ENCODE measurements at regions not wholly inside any gene's neighbourhood (a gene's known extent, or its start where the extent isn't known, plus 50 kb on each side); places are given as distances from the start of the nearest gene placed in this dataset.
"Not testable (repeated sequence)": the region's sequence is repeated elsewhere in the genome, so short reads cannot be mapped to it uniquely, and the experiment has no call there.

GRCh38 chr11:71723991-71724390 is 109.0 kb upstream of the DEFB108B start:
- DNase-seq: not testable (repeated sequence)

GRCh38 chr11:71730748-71731147 is 102.3 kb upstream of the DEFB108B start:
- not testable (repeated sequence) for DNase-seq

GRCh38 chr11:71734368-71734767 is 98.6 kb upstream of the DEFB108B start:
- not testable (repeated sequence) for DNase-seq

- not testable (repeated sequence) for DNase-seq
Measured at GRCh38 chr11:71738317-71738716, 94.7 kb upstream of the DEFB108B start.

- not testable (repeated sequence) for DNase-seq
Measured at GRCh38 chr11:71743385-71743784, 89.6 kb upstream of the DEFB108B start.

- DNase-seq: not testable (repeated sequence)
Measured at GRCh38 chr11:71745656-71746055, 87.3 kb upstream of the DEFB108B start.

- not testable (repeated sequence) for DNase-seq
Measured at GRCh38 chr11:71746263-71746662, 86.7 kb upstream of the DEFB108B start.

- not testable (repeated sequence) for DNase-seq
Measured at GRCh38 chr11:71748965-71749620, 83.9 kb upstream of the DEFB108B start.

GRCh38 chr11:71750908-71751307 is 82.1 kb upstream of the DEFB108B start:
- DNase-seq: not testable (repeated sequence)

GRCh38 chr11:71764695-71765491 is 68.1 kb upstream of the DEFB108B start:
- not testable (repeated sequence) for DNase-seq

GRCh38 chr11:71767016-71767415 is 66.0 kb upstream of the DEFB108B start:
- DNase-seq: not testable (repeated sequence)

- not testable (repeated sequence) for DNase-seq
Measured at GRCh38 chr11:71772193-71772592, 60.8 kb upstream of the DEFB108B start.

- no peak for DNase-seq
Measured at GRCh38 chr11:71774603-71775222, 58.3 kb upstream of the DEFB108B start.

- DNase-seq: not testable (repeated sequence)
Measured at GRCh38 chr11:71780116-71780515, 52.9 kb upstream of the DEFB108B start.

- DNase-seq: not testable (repeated sequence)
Measured at GRCh38 chr11:71780771-71781170, 52.2 kb upstream of the DEFB108B start.

- not testable (repeated sequence) for DNase-seq
Measured at GRCh38 chr11:71781491-71781890, 51.5 kb upstream of the DEFB108B start.

GRCh38 chr11:71782229-71782861 is 50.7 kb upstream of the DEFB108B start:
- DNase-seq: not testable (repeated sequence)

GRCh38 chr11:71783191-71783590 is 49.8 kb upstream of the DEFB108B start:
- not testable (repeated sequence) for DNase-seq
